GM21360 (cell line): ENCODE measurements at regions not wholly inside any gene's neighbourhood (a gene's known extent, or its start where the extent isn't known, plus 50 kb on each side); places are given as distances from the start of the nearest gene placed in this dataset.

Source experiments
- ATAC-seq: cut with Tn5 transposase; IDR thresholded peaks from one replicate; pipeline ENCODE4 v1.9.1; 2021; ENCODE audit warnings: mild to moderate bottlenecking, moderate library complexity; ENCODE audit not compliant: unreplicated experiment

DNA sequence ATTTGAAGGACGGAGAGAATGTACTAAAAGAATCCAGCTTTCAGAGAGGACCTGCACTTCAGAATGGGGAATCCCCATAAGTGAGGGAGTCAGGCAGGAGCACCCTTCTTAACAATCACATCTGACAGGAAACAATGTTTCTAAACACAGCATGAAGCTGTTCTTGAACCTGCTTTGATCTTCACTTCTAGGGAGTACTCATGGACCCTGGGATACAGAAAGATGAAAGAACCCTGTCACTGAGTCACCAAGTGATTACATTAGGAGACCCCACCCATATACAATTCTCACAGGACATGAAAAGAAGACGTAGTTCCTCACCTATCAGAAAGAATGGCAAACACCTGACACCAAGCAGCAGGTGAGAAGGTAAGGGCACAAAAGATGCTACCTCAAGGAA is 296.9 kb upstream of the ZC3H12C start:
- no peak for ATAC-seq

DNA sequence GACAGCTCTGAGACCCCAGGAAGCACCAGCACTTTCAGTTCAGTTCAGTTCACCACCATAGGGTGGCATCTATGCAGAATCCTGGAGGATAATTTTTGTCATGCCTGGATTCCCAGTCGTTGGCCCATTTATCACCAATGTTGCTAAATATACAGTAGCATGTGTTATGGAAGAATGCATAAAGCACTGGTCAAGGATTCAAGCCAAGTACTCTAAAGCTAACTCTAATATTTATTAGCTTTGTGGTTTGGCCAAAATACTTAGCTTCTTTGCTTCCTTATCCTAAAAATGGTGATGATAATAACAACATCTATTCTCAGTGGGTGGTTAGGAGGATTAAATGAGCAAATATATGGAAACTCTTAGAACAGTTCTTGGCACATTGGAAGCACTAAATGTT is 294.7 kb upstream of the ZC3H12C start:
- no peak for ATAC-seq

DNA sequence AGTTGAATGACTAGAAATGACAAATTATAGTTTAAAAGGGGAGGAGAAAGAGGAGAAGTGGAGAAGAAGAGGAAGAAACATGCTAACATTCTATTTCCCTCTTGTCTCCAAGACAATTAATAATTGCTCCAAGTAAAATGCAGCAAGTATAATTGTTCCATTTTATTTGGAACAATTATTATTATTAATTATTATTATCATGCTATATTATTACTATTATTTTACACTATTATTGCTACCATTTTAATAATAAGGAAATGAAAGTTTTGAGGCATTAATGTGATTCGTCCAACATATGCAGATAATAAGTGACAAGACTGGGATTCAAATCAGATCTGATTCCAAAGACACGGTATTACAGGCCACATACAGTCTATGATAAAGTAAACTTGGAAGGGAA is 293.6 kb upstream of the ZC3H12C start:
- ATAC-seq, result no peak

DNA sequence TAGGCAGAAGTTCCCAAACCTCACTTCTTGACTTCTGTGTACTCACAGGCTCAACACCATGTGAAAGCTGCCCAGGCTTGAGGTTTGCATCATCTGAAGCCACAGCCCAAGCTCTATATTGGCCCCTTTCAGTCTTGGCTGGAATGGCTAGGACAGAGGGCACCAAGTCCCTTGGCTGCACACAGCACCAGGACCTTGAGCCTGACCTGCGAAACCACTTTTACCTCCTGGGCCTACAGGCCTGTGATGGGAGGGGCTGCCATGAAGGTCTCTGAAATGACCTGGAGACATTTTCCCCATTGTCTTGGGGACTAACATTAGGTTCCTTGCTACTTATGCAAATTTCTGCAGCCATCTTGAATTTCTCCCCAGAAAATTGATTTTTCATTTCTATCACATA is 288.3 kb upstream of the ZC3H12C start:
- no peak for ATAC-seq

DNA sequence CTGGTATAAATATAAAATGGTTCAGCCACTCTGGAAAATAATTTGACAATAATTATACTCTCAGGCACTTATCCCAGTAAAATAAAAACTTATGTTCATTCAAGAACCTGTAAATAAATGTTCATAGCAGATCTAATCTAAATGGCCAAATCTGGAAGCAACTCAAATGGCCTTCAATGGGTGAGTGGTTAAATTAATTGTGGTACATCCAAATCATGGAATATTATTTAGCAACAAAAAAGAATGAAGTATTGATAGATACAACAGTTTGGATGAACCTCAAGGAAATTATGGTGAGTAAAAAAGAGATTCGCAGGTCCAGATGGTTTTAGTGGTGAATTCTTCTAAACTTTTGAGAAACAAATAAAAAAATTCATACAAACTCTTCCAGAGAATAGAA is 287.0 kb upstream of the ZC3H12C start:
- ATAC-seq, result no peak

DNA sequence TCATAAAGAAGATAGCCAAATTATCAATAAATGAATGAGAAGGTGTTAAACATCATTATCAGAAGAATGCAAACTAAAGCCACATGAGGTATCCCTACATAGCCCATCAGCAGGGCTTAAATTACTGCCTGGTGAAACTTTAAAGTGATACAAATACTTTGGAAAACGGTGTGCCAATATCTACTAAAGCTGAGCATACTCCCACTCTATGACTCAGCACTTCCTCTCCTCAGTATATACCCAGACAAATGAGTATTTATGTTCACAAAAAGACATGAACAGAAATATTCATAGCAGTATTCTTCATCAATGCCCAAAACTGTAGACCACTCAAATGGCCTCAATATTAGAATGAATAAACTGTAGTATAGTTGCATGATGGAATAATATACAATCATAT is 284.6 kb upstream of the ZC3H12C start:
- ATAC-seq, result no peak

DNA sequence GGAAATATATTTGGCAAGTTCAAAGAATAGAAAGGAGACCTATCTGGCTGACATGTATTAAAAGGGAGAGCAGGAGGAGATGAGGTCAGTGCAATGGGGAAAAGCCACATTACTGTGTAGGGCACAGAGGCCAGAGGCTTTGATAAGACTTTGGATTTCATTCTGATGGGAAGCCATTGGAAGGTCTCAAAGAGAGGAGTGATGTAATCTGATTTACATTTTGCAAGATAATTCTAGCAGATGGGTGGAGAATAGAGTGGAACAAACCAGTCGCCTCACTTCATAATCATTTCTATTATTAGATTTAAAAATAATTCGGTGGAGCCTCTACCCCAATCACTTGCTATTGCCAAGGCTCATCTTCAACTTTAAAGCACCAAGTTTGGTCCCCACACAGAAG is 278.4 kb upstream of the ZC3H12C start:
- no peak for ATAC-seq

DNA sequence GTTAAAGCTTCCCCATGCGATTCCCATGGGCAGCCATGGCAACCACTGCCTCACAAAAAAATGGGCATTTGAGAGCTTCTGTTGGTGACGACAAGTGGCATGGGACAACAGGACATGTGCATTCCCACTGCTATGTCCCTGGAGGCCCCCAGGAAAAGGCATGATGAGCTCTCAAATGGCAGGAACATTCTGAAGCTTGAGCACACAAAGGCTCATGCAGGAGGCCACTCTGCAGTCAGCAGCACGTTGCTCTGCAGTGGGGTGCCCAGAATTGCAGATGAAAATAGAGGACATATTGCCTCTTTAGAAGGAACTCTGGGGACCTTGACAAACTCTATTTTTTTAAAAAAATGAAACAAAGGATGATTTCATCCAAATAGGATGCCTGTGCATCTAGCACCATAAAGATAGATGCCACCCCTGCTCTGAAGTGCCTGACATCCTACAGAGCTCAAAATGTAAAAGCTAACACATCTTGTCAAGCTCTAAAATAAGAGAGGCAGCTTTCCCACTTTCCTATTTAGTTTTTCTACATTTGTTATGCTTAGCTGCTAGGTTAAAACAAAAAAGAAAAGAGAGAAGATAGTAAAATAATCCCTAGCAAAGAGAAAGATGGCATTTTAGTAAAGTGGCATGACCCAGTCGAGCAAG is 277.6 kb upstream of the ZC3H12C start:
- ATAC-seq, result no peak

DNA sequence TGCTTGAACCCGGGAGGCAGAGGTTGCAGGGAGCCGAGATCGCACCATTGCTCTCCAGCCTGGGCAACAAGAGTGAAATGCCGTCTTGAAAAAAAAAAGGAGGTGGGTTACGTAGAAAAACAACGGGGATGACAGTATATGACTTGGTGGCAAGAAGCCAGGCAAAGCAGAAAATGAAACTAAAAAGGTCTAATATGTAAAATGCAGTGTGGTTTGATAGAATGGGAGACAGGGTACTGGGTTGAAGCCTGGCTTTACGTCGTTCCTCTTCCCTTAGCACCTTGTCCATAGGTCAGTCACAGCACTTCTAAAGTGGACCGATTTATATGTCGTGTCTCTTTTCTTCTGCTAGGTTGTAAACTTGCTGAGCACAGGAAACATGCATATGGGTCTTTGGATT is 274.9 kb upstream of the ZC3H12C start:
- ATAC-seq, result no peak

DNA sequence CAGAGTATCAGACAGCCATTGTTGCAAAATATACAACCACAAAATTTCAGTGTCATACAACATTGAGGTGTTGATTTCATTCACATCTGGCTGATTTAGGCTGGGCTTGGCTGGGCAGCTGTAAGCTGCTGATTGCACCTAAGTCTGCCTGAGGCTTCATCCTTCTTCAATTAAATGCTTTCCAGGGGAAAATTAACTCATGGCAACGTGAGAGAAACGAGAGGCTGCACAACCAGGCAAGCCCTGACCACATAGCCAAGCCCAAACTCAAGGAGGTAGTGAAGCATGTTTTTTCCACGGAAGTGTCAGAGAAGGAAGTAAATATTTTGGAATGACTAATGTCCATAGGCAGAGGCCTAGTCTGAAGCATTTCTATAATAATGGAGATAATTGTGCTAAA is 273.8 kb upstream of the ZC3H12C start:
- ATAC-seq, result no peak

DNA sequence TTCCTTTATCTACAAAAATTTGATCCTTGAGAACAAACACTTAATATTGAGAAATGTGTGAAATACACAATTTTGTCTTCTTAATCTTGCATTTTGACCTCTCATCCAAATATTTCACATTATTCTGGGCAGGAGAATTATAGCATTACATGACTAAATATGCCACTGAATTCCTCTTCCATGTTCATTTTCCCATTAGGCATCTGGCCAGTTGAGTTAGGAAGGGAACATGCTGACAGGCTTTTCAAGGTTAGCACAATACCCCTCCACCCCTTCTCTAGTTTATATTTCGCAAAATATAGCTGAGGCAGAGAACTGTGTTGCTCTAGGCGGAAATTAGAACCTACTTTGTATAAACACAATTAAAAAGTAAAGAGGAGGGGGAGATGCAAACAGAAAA is 271.7 kb upstream of the ZC3H12C start:
- ATAC-seq, result no peak

DNA sequence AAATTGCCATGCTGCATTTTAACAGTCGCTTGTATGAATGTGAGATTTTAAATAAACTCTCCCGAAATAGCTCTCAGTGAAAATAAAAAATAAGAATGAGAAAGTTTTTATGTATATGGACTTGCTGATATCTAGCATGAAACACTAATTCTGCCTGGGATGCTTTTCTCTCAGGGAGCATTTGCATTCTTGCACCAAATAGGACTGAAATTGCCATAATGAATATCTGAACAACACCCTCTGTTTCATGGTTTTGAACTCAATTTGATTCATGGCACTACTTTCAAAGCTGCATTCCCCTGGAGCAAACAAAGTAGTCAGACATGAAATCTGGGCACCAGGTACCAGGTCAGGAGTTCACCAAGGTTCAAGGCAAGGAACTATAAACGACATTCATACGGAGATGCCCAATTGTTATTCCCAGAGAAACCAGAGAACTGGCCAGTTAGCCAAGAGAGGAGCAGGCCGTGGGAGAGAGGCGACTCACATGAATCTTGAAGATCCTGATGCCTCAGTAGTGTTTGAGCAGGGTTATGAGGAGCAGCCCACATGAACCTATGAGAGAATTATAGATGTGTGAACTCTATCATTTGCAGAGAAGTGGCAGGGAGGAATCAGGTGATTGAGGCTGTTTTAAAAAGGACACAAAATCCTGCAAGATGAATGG is 270.6 kb upstream of the ZC3H12C start:
- ATAC-seq, result no peak

DNA sequence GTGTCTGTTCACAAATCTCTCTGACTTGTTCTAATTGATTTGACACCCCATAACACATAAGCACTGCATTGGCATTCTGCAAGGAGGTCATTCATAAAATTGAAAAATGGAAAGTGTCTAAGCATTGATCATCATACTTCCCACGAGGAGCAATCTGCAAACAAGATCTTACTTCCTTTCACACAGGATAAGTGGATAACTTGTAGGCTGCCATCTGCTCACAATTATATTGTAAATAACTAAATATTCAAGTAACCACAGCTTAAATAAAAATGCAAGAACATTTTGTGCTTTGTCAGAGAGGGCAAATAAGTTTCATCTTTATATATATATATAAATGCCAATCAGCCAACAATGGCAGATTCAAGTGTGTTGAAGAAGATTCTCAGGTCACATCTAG is 264.8 kb upstream of the ZC3H12C start:
- ATAC-seq, result no peak

DNA sequence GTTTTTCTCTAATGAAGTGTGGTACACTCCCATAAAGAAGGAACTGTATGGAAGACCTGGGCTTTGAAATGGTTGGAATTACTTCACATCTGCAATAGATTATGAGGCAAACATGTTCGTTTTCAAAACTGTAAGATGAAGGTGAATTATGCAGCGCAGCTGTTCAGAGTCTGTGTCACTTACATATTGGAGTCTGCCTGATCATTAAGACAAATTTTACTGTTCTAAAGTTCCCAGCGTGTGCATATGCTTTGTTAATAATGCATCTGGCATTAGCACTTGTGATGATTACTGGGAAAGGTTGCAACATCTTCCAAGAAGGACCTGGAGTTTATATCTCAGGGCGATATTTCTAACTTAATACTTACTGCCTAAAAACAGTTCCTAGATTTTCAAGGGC is 255.2 kb upstream of the ZC3H12C start:
- ATAC-seq, result no peak

DNA sequence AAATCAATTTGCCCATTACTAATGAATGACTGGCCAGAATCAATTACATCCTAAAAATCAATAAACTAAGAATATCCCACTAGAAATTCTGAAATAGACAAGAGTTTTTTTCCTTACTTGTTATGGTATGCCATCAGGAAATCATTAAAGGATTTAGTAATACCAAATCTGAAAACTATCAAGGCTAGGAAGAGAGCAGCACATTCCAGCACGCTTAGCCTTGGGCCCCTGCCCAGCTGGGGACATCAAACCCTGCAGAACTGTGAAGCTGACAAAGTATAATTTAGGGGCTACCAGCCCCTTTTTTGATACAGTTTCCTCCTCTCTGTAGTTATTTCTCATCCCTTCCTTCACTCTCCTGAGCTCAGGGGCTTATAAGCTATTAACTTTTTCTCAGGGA is 247.8 kb upstream of the ZC3H12C start:
- no peak for ATAC-seq

DNA sequence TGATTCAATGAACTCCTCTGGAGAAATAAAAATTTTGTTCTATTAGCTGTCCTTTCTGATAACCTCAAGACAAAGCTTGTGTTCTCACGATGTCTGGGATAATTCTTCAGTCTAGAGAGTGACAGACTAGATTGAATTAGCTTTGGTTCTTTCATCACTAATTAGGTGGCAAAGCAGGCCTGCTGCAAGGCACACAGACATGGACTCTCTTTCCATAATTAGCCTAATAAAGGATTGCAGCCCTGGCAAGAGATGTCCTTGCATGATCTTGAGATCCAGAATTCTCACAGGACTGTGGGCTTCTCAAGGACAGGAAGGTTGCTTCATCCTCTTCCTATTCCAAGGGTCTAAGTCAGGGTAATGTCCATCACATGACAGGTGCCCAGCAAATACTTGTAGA is 245.6 kb upstream of the ZC3H12C start:
- ATAC-seq, result no peak

DNA sequence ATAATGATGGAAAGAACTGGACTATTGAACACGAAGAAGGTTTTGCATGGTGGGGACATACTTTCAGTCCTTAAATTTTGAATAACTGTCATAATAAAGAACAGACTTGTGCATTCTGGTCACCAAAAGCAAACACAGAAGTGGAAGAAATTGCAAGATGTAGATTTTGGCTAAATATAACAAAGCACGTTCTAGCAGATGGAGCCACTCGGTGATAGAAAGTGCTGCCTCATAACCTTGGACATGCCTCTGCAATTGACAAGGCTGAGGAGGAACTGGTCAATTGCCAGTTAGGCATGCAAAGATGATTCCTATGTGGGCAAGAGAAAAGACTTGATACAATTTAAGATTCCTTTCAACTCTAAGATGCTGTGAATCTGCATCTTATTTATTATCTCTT is 244.1 kb upstream of the ZC3H12C start:
- ATAC-seq, result no peak

DNA sequence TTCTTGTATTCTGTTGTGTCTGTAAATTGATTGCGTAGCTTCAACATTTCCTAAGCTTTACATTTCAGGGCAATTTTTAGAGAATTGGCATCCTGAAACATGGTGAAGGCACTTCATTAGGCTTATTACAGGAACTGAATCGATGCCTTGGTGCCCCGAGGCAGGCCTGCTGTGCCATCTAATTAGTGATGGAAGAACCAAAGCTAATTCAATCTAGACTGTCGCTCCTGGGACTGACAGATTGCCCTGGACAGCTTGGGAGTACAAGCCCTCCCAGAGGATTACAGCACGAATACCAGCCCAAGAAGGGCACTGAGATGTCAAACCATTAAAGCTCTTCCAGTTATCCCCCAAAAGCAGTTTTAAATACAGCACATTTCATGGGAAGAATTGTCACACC is 243.2 kb upstream of the ZC3H12C start:
- no peak for ATAC-seq

DNA sequence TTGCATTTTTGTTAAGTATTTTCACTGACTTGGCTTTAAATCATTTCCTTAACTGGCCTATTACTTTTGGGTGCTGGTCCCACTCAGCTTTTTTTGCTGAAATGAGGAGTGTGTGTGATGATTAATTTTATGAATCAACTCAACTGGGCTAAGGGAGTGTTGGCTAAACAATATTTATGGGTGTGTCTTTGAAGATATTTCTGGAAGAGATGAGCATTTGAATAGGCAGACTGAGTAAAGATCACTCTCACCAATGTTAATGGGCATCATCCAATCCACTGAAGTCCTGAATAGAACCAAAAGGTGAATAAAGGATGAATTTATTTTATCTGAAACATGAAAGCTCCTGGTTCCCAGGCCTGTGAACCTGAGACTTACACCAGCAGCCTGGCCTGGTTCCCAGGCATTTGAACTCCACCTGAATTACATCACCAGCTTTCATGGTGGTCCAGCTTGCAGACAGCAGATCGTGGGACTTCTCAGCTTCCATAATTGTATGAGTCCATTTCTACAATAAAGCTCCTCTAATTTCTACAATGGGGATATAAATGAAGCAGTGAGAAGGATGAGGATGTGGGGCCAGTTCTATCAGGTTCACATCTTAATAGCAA is 241.3 kb upstream of the ZC3H12C start:
- ATAC-seq, result no peak

DNA sequence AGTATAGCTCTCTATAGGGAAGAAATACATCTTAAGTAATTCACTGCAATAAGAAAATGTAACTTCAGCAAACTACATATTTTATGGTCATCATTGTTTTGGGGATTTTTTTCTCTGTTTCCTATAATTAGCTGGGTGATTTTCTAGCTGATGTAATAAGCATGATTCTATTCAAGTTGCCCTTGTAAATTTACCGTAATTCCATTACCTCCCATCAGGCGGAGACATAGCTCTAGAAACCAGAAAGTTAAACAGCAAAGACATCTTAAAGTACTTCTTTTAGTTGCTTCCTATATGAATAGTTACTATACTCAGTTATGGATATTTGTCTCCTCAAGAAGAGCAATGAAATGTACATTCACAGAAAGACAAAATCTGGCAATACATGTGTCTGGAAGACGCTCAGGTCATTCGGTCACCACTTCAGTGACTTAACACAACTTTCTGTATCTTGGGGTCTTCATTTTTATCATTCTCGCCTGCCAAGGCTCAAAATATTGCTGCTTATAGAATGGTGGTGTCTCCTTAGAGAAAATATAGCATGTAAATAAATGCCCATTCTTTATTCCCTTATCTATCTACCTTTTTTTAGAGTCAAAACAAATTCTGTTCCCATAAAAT is 239.9 kb upstream of the ZC3H12C start:
- ATAC-seq, result peak; percentile 84

DNA sequence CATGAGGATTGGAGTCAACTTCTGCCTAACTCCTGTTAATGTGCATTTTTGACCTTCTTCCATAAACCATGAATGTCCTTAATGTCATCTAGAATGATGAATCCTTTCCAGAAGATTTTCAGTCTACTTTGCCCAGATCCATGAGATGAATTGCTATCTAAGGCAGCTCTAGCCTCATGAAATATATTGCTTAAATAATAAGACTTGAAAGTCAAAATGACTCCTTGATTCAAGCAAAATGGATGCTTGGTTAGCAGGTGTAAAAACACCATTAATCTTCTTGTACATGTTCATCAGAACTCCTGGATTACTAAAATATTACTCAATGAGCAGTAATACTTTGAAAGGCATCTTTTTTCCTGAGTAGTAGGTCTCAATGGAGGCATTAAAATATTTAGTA is 238.5 kb upstream of the ZC3H12C start:
- ATAC-seq, result no peak

DNA sequence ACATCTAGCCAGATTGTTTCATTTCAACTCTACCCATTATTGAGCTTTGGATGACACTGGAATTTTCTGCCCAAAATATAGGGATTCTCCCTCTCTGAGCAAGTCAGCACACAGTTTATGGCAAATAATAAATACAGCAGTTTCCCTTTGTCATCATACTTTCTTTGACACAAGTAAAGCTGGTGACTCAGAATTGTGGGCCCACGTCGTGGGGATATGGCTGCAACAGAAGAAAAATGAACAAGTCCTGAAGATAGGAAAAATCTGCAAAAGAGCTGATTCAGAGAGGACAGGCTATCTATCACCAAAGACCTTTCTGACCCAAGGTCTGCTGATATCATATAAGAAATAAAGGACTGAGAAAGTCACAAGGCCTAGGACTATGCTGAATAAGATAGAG is 236.3 kb upstream of the ZC3H12C start:
- no peak for ATAC-seq
